Stomach (tissue), 4 donors: ENCODE measurements at regions not wholly inside any gene's neighbourhood (a gene's known extent, or its start where the extent isn't known, plus 50 kb on each side); places are given as distances from the start of the nearest gene placed in this dataset.

ENCODE experiments used
- POLR2A ChIP-seq, 4 donors: fragments of 450-650 bp; IDR thresholded peaks; one replicate each; pipeline ENCODE4 v1.6.1; 2016; ENCODE audit warnings: antibody characterized with exemption in 4 of 4, control low read depth in 2 of 4, mild to moderate bottlenecking in 1 of 4, moderate library complexity in 1 of 4
- TF ChIP-seq, protein P1 (sequence below), 7 experiments: fragments of 450-650 bp in 4 of 7; fragments of 200-600 bp in 3 of 7; sonication (generic) in 3 of 7; IDR thresholded peaks; one replicate each; pipeline ENCODE4 v1.5.1; 2016 to 2019; ENCODE audit warnings: antibody characterized with exemption in 7 of 7, control low read depth in 2 of 7, mild to moderate bottlenecking in 1 of 7

DNA sequence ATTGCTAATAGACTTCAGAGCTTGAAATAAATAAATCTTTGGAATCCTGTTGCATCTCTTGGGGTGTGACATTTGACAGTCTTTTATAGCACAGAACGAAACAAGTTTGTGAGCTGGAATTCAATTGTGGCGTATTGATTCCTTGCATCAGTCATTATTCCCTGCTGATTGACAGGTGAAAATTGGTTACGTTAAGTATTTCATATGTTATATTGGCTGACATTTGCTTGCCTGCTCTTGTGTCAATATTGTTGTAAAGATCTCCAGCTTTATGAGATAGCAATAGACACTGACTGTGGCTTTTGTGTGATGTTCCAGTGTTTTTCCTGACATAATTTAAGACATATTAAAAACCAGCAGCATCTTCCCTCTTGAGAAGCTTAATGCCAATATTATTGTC is 644.4 kb upstream of the FAM241A start:
- no peak for TF ChIP-seq POLR2A (IDR thresholded peaks at IDR 0.05)
- TF ChIP-seq, protein P1, sequence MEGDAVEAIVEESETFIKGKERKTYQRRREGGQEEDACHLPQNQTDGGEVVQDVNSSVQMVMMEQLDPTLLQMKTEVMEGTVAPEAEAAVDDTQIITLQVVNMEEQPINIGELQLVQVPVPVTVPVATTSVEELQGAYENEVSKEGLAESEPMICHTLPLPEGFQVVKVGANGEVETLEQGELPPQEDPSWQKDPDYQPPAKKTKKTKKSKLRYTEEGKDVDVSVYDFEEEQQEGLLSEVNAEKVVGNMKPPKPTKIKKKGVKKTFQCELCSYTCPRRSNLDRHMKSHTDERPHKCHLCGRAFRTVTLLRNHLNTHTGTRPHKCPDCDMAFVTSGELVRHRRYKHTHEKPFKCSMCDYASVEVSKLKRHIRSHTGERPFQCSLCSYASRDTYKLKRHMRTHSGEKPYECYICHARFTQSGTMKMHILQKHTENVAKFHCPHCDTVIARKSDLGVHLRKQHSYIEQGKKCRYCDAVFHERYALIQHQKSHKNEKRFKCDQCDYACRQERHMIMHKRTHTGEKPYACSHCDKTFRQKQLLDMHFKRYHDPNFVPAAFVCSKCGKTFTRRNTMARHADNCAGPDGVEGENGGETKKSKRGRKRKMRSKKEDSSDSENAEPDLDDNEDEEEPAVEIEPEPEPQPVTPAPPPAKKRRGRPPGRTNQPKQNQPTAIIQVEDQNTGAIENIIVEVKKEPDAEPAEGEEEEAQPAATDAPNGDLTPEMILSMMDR (IDR thresholded peaks at IDR 0.05), result no peak
